ENCODE measurements at regions not wholly inside any gene's neighbourhood (a gene's known extent, or its start where the extent isn't known, plus 50 kb on each side); places are given as distances from the start of the nearest gene placed in this dataset.

GRCh38 chr5:133675376-133676154 is 63.2 kb upstream of the FSTL4 start:
- no peaks in the 10 kb centered on the region for H3K36me3 Mint-ChIP-seq (ENCODE audit: low read depth)

GRCh38 chr5:133670336-133670735 is 58.0 kb upstream of the FSTL4 start:
- peaks cover 2% of the 10 kb centered on the region for H3K9me3 Mint-ChIP-seq (ENCODE audit: low read depth)
- no peaks in the 10 kb centered on the region for H3K4me1 Mint-ChIP-seq
- no peak for ATAC-seq
- intact Hi-C loops (cut with DNase I, micrococcal nuclease): no loop called here
- no peak overlapping the region for H3K27ac Mint-ChIP-seq
- no peak for DNase-seq
- peaks cover 16% of the 10 kb centered on the region for H3K27me3 Mint-ChIP-seq
- H3K4me3 Mint-ChIP-seq: no peak overlapping the region
- CTCF ChIA-PET: no interaction called here
- H3K36me3 Mint-ChIP-seq (ENCODE audit: low read depth): no peaks in the 10 kb centered on the region
- POLR2A ChIA-PET: no interaction called here

More at GRCh38 chr5:133675376-133676154, 63.2 kb upstream of the FSTL4 start:
- no peak overlapping the region for H3K4me3 Mint-ChIP-seq
- intact Hi-C loops (cut with DNase I, micrococcal nuclease): no loop called here
- ChIA-PET CTCF (no interaction called here), POLR2A (no interaction called here)
- H3K27me3 Mint-ChIP-seq: peaks cover 5% of the 10 kb centered on the region
- peaks cover 2% of the 10 kb centered on the region for H3K9me3 Mint-ChIP-seq (ENCODE audit: low read depth)
- no peak for DNase-seq
- no peak for ATAC-seq
- H3K27ac Mint-ChIP-seq: no peak overlapping the region
- H3K4me1 Mint-ChIP-seq: no peaks in the 10 kb centered on the region

DNA sequence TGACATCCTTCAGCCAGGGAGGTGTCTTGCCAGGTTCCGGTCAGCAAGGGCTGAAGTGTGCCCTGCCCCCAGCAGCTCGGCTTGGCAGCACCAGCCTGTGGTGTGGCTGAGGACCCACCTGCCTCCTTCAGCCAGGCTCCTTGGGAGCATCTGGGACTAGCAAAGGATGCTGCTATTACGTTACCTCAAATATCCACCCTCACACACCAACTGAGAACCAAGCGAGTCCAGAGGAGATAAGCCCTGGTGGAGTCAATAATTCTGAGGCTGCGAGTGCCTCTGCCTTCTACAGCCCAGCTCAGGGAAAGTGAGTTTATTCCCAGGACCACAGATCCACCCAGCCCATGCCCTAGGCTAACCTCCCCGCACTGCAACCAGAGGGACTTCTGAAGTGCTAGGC is 57.1 kb upstream of the FSTL4 start:
- peaks cover 14% of the 10 kb centered on the region for H3K27me3 Mint-ChIP-seq
- no peak overlapping the region for H3K27ac Mint-ChIP-seq
- ATAC-seq (no peak), DNase-seq (no peak)
- POLR2A ChIA-PET: no interaction called here
- intact Hi-C loops (cut with DNase I, micrococcal nuclease): no loop called here
- H3K9me3 Mint-ChIP-seq (ENCODE audit: low read depth): peaks cover 2% of the 10 kb centered on the region
- H3K4me3 Mint-ChIP-seq: no peak overlapping the region
- H3K4me1 Mint-ChIP-seq: no peaks in the 10 kb centered on the region
- CTCF ChIA-PET: no interaction called here
- no peaks in the 10 kb centered on the region for H3K36me3 Mint-ChIP-seq (ENCODE audit: low read depth)

DNA sequence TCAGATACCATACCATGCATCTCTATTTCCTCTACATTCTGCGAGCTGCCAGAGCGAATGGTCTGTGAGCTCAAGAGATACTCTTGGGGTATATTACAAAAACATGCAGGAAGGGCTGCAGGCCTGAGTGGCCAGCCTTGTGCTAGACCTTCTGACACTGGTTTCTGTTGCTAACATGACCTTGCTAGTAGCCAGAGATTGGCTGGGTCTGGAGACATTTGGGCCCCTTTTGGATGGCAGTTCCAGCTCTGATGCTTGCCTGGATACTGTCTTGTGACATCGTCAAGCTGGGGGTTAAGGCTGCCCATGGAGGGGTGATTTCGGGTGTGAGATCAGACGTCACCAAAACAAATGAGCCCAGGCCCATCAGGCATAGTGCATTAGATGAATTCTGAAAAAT is 56.1 kb upstream of the FSTL4 start:
- H3K27ac Mint-ChIP-seq: no peak overlapping the region
- ChIA-PET CTCF (no interaction called here), POLR2A (no interaction called here)
- no peak overlapping the region for H3K4me3 Mint-ChIP-seq
- H3K4me1 Mint-ChIP-seq: no peaks in the 10 kb centered on the region
- DNase-seq: no peak
- peaks cover 15% of the 10 kb centered on the region for H3K27me3 Mint-ChIP-seq
- no peaks in the 10 kb centered on the region for H3K36me3 Mint-ChIP-seq (ENCODE audit: low read depth)
- H3K9me3 Mint-ChIP-seq (ENCODE audit: low read depth): peaks cover 2% of the 10 kb centered on the region
- intact Hi-C loops (cut with DNase I, micrococcal nuclease): no loop called here
- ATAC-seq: no peak

DNA sequence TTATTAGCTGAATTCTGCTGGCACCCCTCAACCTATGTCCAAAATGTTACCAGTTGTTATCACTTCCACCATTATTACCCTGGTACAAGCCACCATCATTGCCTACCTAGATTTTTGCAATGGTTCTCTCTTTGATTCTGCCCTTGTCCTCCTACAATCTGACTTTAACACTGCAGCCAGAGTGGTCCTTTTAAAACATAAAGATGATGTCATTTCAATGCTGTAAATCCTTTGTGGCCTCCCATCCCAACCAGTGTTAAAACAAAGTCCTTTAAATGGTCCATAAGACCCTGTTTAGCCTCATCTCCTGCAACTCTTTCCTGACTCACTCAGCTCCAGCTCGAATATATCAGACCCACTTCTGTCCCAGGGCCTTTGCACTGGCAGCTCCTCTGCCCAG is 54.9 kb upstream of the FSTL4 start:
- ChIA-PET POLR2A (no interaction called here), CTCF (no interaction called here)
- H3K36me3 Mint-ChIP-seq (ENCODE audit: low read depth): no peaks in the 10 kb centered on the region
- no peak overlapping the region for H3K27ac Mint-ChIP-seq
- DNase-seq (no peak), ATAC-seq (no peak)
- H3K4me3 Mint-ChIP-seq: no peak overlapping the region
- peaks cover 2% of the 10 kb centered on the region for H3K9me3 Mint-ChIP-seq (ENCODE audit: low read depth)
- intact Hi-C loops (cut with DNase I, micrococcal nuclease): no loop called here
- H3K4me1 Mint-ChIP-seq: no peaks in the 10 kb centered on the region
- H3K27me3 Mint-ChIP-seq: peaks cover 14% of the 10 kb centered on the region

- Mint-ChIP-seq H3K4me3 (no peak overlapping the region), H3K27me3 (peaks cover 14% of the 10 kb centered on the region), H3K36me3 (ENCODE audit: low read depth) (no peaks in the 10 kb centered on the region), H3K9me3 (ENCODE audit: low read depth) (no peaks in the 10 kb centered on the region), H3K4me1 (no peaks in the 10 kb centered on the region), H3K27ac (no peak overlapping the region)
- POLR2A ChIA-PET: no interaction called here
- ATAC-seq (no peak), DNase-seq (no peak)
- intact Hi-C loops (cut with DNase I, micrococcal nuclease): no loop called here
- CTCF ChIA-PET: no interaction called here
Measured at GRCh38 chr5:133665571-133665970, 53.2 kb upstream of the FSTL4 start.

- Mint-ChIP-seq H3K9me3 (ENCODE audit: low read depth) (no peaks in the 10 kb centered on the region), H3K36me3 (ENCODE audit: low read depth) (no peaks in the 10 kb centered on the region), H3K27me3 (peaks cover 14% of the 10 kb centered on the region), H3K4me3 (no peak overlapping the region), H3K27ac (no peak overlapping the region), H3K4me1 (no peaks in the 10 kb centered on the region)
- intact Hi-C loops (cut with DNase I, micrococcal nuclease): no loop called here
- DNase-seq (no peak), ATAC-seq (no peak)
- CTCF ChIA-PET: interaction anchor here (1.1 kb wide), 1 partner anchor 48 kb away, joined by 3 read pairs; no protein-coding TSS in a partner anchor
- POLR2A ChIA-PET: no interaction called here
Measured at GRCh38 chr5:133664422-133664821, 52.1 kb upstream of the FSTL4 start.

DNA sequence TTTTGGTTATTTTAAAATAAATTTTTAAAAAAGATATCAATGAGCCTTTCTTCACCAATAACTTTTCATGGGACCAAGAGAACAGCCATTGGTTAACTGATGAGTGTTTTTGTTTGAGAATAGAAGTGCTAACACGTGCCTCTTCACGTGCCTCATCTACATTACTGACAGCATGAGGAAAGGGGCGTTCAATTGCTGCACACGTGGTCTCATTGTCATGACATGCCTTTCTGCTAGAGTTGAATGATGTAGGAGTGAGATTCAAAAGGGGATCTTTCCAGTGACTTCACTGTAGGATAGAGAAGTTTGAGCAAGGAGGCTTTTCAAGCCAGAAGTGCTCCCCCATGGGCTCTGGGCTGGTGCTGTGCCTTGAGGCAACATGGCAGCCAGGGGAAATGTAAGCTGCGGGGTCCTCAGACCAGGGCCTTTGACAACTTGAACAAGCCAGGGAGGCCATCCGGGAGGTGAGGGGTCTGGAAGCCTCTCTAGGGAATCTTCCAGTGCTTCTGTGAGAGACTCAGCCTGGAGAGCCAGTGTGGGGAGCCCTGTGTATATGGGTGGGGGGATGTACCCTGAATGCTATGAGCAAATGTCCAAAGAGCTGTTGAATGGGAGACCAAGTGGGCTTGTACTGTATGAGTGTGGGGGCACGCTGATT is 51.2 kb upstream of the FSTL4 start:
- Mint-ChIP-seq H3K36me3 (ENCODE audit: low read depth) (no peaks in the 10 kb centered on the region), H3K9me3 (ENCODE audit: low read depth) (no peaks in the 10 kb centered on the region), H3K4me1 (no peaks in the 10 kb centered on the region), H3K4me3 (no peak overlapping the region), H3K27me3 (peaks cover 14% of the 10 kb centered on the region), H3K27ac (no peak overlapping the region)
- ChIA-PET CTCF (interaction anchor here (1.1 kb wide), 1 partner anchor 48 kb away, joined by 3 read pairs; no protein-coding TSS in a partner anchor), POLR2A (no interaction called here)
- ATAC-seq (no peak), DNase-seq (no peak)
- intact Hi-C loops (cut with DNase I, micrococcal nuclease): no loop called here

DNA sequence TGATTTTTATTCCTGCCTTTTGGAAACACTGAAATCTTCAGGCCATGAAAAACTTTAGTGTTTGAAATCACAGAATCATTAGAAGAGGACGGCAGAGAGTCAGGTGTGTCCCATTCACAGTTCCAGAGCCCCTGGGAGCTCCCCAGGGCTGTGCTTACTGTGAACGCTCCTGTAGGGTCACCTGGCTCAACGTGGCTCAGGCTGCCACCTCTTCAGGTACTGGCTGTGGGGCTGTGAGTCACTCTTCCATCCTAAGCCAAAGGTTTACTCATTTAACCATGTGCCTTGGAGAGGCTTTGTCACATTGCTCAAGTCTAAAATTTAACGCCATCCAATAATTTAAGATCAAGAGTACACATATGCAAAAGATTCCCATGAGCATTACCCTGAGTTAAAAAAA is 50.2 kb upstream of the FSTL4 start:
- Mint-ChIP-seq H3K4me1 (no peaks in the 10 kb centered on the region), H3K27me3 (peaks cover 13% of the 10 kb centered on the region), H3K4me3 (no peak overlapping the region), H3K9me3 (ENCODE audit: low read depth) (no peaks in the 10 kb centered on the region), H3K27ac (no peak overlapping the region), H3K36me3 (ENCODE audit: low read depth) (no peaks in the 10 kb centered on the region)
- CTCF ChIA-PET: no interaction called here
- DNase-seq (no peak), ATAC-seq (no peak)
- intact Hi-C loops (cut with DNase I, micrococcal nuclease): no loop called here
- POLR2A ChIA-PET: no interaction called here
